Cardiac muscle cell (in vitro differentiated cells and primary cell): ENCODE measurements at regions not wholly inside any gene's neighbourhood (a gene's known extent, or its start where the extent isn't known, plus 50 kb on each side); places are given as distances from the start of the nearest gene placed in this dataset.

ENCODE experiments used
- DNase-seq, 2 donors: peaks; one replicate each; pipeline versions ENCODE4 v3.0.0 to v3.0.0-alpha.2; 2010 to 2017; ENCODE audit warnings: low read depth in 1 of 2, low spot score in 1 of 2
- H3K27ac ChIP-seq: fragments of 200-600 bp; sonication (generic); 2 replicates; pipeline ENCODE4 v1.5.1; 2016
- H3K27me3 ChIP-seq: fragments of 200-600 bp; sonication (generic); 2 replicates; pipeline ENCODE4 v1.6.0; 2016; ENCODE audit warnings: control low read depth
- H3K36me3 ChIP-seq: fragments of 200-600 bp; sonication (generic); 2 replicates; pipeline ENCODE4 v1.5.1; 2016; ENCODE audit warnings: control low read depth
- H3K4me1 ChIP-seq: fragments of 200-600 bp; sonication (generic); 2 replicates; pipeline ENCODE4 v1.8.1; 2017; ENCODE audit warnings: low read depth, mild to moderate bottlenecking, mixed run types
- H3K4me3 ChIP-seq: fragments of 200-600 bp; sonication (generic); 2 replicates; pipeline ENCODE4 v1.5.1; 2016; ENCODE audit warnings: mild to moderate bottlenecking
- H3K9me3 ChIP-seq: fragments of 200-600 bp; sonication (generic); 2 replicates; pipeline ENCODE4 v1.5.1; 2017; ENCODE audit warnings: low read depth, mild to moderate bottlenecking, control low read depth
- TF ChIP-seq, protein P1 (sequence below): IDR thresholded peaks from 2 replicates; pipeline ENCODE4 v1.5.1; 2012; ENCODE audit warnings: low read depth, mild to moderate bottlenecking, low read length

DNA sequence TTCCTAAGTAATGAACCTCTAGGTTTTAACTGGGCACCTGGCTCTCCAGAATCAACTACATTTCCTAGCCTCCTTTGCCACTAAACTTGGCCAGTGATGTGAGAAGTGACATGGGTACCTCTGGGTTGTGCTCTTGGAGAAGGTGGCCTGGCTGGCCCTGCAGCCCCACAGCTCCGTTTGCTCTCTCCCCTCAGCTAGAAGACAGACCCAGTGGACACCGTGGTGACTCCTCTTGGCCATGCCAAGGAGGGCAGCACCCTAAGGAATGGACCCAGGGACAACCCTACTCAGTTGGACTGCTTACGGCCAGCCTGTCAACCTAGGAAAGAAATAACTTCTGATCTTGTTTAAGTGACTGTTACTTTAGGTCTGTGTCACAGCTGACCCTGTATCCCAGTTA is 151.4 kb downstream of the TMEM132E start:
- TF ChIP-seq, protein P1, sequence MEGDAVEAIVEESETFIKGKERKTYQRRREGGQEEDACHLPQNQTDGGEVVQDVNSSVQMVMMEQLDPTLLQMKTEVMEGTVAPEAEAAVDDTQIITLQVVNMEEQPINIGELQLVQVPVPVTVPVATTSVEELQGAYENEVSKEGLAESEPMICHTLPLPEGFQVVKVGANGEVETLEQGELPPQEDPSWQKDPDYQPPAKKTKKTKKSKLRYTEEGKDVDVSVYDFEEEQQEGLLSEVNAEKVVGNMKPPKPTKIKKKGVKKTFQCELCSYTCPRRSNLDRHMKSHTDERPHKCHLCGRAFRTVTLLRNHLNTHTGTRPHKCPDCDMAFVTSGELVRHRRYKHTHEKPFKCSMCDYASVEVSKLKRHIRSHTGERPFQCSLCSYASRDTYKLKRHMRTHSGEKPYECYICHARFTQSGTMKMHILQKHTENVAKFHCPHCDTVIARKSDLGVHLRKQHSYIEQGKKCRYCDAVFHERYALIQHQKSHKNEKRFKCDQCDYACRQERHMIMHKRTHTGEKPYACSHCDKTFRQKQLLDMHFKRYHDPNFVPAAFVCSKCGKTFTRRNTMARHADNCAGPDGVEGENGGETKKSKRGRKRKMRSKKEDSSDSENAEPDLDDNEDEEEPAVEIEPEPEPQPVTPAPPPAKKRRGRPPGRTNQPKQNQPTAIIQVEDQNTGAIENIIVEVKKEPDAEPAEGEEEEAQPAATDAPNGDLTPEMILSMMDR, result no peak
- Histone ChIP-seq H3K9me3 (no peaks in the 10 kb centered on the region), H3K27me3 (no peaks in the 10 kb centered on the region), H3K4me3 (no peak overlapping the region), H3K4me1 (no peaks in the 10 kb centered on the region), H3K36me3 (no peaks in the 10 kb centered on the region), H3K27ac (no peak overlapping the region)
- DNase-seq, result no peak

DNA sequence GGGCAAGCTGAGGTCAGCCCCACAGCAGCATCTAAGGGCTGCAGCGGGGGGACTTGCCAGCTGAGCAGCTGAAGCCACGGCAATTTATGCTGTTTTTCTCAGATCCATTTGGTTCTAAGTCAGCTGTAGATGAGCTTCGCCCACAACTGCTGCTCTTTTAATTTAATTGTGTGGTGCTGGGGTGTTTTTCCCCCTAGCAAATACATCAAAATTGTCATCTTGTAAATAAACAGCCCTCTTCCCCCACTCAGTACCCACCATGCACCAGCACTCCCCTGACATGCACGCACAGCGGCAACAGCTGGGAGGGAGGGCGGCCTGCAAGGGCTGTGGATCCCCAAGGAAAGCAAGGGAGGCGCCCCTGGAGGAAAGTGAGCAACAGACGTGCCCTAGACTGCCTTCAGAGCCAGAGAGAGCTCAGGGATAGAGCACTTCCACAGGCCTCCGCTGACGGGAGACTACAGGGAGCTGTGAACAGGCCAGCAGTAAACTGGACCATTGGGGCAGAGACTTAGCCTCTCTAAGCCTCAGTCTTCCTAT is 149.5 kb downstream of the TMEM132E start:
- no peak for DNase-seq
- TF ChIP-seq, protein P1, result no peak
- no peak overlapping the region for H3K4me3 ChIP-seq
- H3K36me3 ChIP-seq, result no peaks in the 10 kb centered on the region
- no peaks in the 10 kb centered on the region for H3K4me1 ChIP-seq
- no peaks in the 10 kb centered on the region for H3K9me3 ChIP-seq
- no peak overlapping the region for H3K27ac ChIP-seq
- no peaks in the 10 kb centered on the region for H3K27me3 ChIP-seq

DNA sequence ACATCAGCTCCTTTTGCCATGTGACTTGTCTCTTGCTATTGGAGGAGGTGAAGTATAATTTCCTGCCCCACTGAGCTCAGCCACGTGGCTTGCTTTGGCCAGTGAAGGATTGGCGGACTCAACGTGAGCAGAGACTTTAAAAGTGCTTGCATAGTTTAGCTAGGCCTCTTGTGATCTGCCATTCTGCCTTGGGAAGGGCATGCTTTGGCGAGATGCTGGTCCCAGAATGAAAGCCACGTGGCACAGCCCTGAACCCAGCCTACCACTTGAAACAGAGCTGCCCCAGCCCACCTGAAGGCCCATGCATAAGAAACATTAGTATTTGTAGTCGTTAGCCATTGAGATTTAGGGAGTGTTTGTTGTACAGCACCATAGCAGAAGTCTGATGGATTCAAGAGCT is 148.2 kb downstream of the TMEM132E start:
- H3K27ac ChIP-seq, result no peak overlapping the region
- H3K4me1 ChIP-seq, result no peaks in the 10 kb centered on the region
- no peaks in the 10 kb centered on the region for H3K36me3 ChIP-seq
- H3K27me3 ChIP-seq, result no peaks in the 10 kb centered on the region
- no peak for DNase-seq
- TF ChIP-seq, protein P1, result no peak
- H3K4me3 ChIP-seq, result no peak overlapping the region
- no peaks in the 10 kb centered on the region for H3K9me3 ChIP-seq

GRCh38 chr17:34726536-34727384 is 147.4 kb downstream of the TMEM132E start:
- Histone ChIP-seq H3K4me1 (no peaks in the 10 kb centered on the region), H3K27ac (no peak overlapping the region), H3K9me3 (no peaks in the 10 kb centered on the region), H3K4me3 (no peak overlapping the region), H3K36me3 (no peaks in the 10 kb centered on the region), H3K27me3 (no peaks in the 10 kb centered on the region)
- TF ChIP-seq, protein P1, result no peak
- no peak for DNase-seq

DNA sequence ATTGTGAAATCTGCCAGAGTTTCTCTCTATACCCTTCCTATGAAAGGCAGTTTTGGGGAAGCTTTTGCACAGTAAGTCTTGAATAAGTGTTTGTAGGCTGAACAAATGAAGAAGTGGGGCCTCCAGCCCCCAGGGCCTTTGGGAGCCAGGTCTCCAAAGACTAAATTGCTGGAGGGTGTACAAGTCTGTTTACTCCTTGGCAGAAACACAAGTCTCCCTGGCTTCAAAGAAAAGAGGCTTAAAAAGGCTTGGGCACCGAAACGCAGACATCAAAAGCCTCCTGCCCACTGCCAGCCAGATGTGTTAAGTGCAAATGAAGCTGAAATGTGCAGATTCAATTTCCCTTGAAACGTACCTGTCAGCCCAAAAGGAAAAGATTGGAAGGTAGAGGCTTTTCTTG is 146.3 kb downstream of the TMEM132E start:
- Histone ChIP-seq H3K27me3 (no peaks in the 10 kb centered on the region), H3K4me3 (no peak overlapping the region), H3K4me1 (no peaks in the 10 kb centered on the region), H3K27ac (no peak overlapping the region), H3K9me3 (no peaks in the 10 kb centered on the region), H3K36me3 (no peaks in the 10 kb centered on the region)
- TF ChIP-seq, protein P1, result no peak
- no peak for DNase-seq
